ENCODE measurements at regions not wholly inside any gene's neighbourhood (a gene's known extent, or its start where the extent isn't known, plus 50 kb on each side); places are given as distances from the start of the nearest gene placed in this dataset.

GRCh38 chr2:52955079-52955478 lies 812.5 kb upstream of the CHAC2 start:
- H3K4me1 ChIP-seq, result no peaks in the 10 kb centered on the region
- H3K9me3 ChIP-seq, result no peaks in the 10 kb centered on the region
- no peaks in the 10 kb centered on the region for H3K27me3 ChIP-seq
- no peaks in the 10 kb centered on the region for H3K36me3 ChIP-seq
- WGBS, 2 donors, result 59 to 62% methylated on average over 5 of the region's 5 CpGs
- no peak for ATAC-seq (ENCODE audit: low FRiP score in 2 of 2)
- TF ChIP-seq POLR2A (IDR thresholded peaks at IDR 0.05), result no peak
- no peak for TF ChIP-seq EP300 (IDR thresholded peaks at IDR 0.05)
- no peak for TF ChIP-seq CTCF (IDR thresholded peaks at IDR 0.05)
- TF ChIP-seq POLR2AphosphoS5 (IDR thresholded peaks at IDR 0.05), result no peak
- H3K27ac ChIP-seq, result no peak overlapping the region
- DNase-seq, result no peak
- H3K4me3 ChIP-seq, result no peak overlapping the region

DNA sequence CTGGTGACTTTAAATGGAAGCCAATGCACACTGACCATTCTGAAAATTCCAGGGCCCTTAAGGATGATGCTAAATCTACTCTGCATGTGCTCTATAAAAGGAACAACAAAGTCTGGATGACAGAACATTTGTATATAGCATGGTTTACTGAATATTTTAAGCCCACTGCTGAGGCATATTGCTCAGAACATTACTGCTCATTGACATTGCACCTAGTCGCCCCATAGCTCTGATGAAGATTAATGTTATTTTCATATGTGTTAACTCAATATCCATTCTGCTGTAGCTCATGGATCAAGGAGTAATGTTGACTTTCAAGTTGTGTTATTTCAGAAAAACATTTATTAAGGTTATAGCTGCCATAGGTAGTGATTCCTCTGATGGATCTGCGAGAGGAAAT lies 827.5 kb upstream of the CHAC2 start:
- Histone ChIP-seq H3K27ac (no peak overlapping the region), H3K4me1 (no peaks in the 10 kb centered on the region), H3K27me3 (no peaks in the 10 kb centered on the region), H3K36me3 (no peaks in the 10 kb centered on the region), H3K4me3 (no peak overlapping the region), H3K9me3 (no peaks in the 10 kb centered on the region)
- TF ChIP-seq POLR2A (IDR thresholded peaks at IDR 0.05) (no peak), EP300 (IDR thresholded peaks at IDR 0.05) (no peak), POLR2AphosphoS5 (IDR thresholded peaks at IDR 0.05) (no peak), CTCF (IDR thresholded peaks at IDR 0.05) (no peak)
- 80 to 90% methylated on average over 2 of the region's 2 CpGs for WGBS, 2 donors
- DNase-seq (no peak), ATAC-seq (ENCODE audit: low FRiP score in 2 of 2) (no peak)

DNA sequence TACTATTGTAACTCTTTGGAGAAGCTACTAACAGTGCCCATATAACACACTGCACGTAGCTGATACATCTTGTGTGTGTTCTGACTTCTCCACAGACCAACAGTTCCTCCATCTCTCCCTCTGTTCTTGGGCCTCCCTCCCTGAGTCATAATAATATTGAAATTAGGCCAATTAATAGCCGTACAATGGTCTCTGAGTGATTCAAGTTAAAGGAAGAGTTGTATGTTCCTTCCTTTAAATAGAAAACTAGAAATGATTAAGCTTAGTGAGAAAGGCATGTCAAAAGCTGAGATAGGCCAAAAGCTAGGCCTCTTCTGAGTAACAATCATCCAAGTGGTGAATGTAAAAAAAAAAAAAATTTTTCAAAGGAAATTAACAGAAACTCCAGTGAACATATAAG lies 828.4 kb upstream of the CHAC2 start:
- H3K4me1 ChIP-seq, result no peaks in the 10 kb centered on the region

DNA sequence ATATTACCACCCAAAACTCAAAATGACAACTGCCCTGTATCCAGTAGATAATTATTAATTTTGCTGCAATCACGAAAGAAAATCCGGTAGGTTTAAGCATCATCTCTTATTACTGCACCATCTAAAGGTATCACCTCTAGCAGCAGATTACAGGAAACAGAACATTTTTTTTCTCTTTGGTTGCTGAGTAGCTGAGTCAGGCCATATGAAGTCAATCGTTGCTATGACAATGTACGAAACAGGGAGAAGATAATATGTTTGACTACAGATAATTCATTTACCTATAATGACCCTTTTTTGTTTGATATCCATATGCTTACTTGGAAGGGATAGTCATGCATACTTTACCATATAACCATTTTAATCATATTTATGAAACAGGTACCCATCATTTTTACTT lies 831.6 kb upstream of the CHAC2 start:
- Histone ChIP-seq H3K27ac (no peak overlapping the region), H3K4me3 (no peak overlapping the region), H3K4me1 (no peaks in the 10 kb centered on the region), H3K9me3 (no peaks in the 10 kb centered on the region), H3K36me3 (no peaks in the 10 kb centered on the region), H3K27me3 (no peaks in the 10 kb centered on the region)
- TF ChIP-seq POLR2A (IDR thresholded peaks at IDR 0.05) (no peak), CTCF (IDR thresholded peaks at IDR 0.05) (no peak), EP300 (IDR thresholded peaks at IDR 0.05) (no peak), POLR2AphosphoS5 (IDR thresholded peaks at IDR 0.05) (no peak)
- DNase-seq, result no peak
- 91 to 92% methylated on average over 4 of the region's 4 CpGs for WGBS, 2 donors
- no peak for ATAC-seq (ENCODE audit: low FRiP score in 2 of 2)

More for the DNA sequence above, 828.4 kb upstream of the CHAC2 start:
- DNase-seq (no peak), ATAC-seq (ENCODE audit: low FRiP score in 2 of 2) (no peak)
- Histone ChIP-seq H3K9me3 (no peaks in the 10 kb centered on the region), H3K27ac (no peak overlapping the region), H3K36me3 (no peaks in the 10 kb centered on the region), H3K4me3 (no peak overlapping the region), H3K27me3 (no peaks in the 10 kb centered on the region)
- TF ChIP-seq EP300 (IDR thresholded peaks at IDR 0.05), result no peak
- TF ChIP-seq POLR2AphosphoS5 (IDR thresholded peaks at IDR 0.05), result no peak
- no peak for TF ChIP-seq POLR2A (IDR thresholded peaks at IDR 0.05)
- no peak for TF ChIP-seq CTCF (IDR thresholded peaks at IDR 0.05)
- 80 to 82% methylated on average over 2 of the region's 2 CpGs for WGBS, 2 donors

- Histone ChIP-seq H3K27me3 (no peaks in the 10 kb centered on the region), H3K9me3 (peaks cover 0 to 4% (median 0%) of the 10 kb centered on the region in 4 donors), H3K27ac (no peak overlapping the region), H3K36me3 (no peaks in the 10 kb centered on the region), H3K4me1 (no peaks in the 10 kb centered on the region), H3K4me3 (no peak overlapping the region)
- 59 to 65% methylated on average over 3 of the region's 3 CpGs for WGBS, 2 donors
- ATAC-seq (ENCODE audit: low FRiP score in 2 of 2), result no peak
- TF ChIP-seq CTCF (IDR thresholded peaks at IDR 0.05) (no peak), POLR2A (IDR thresholded peaks at IDR 0.05) (no peak), EP300 (IDR thresholded peaks at IDR 0.05) (no peak), POLR2AphosphoS5 (IDR thresholded peaks at IDR 0.05) (no peak)
- DNase-seq, result no peak
Observed at GRCh38 chr2:52934920-52935640, 832.5 kb upstream of the CHAC2 start.
